WTC11 (cell line): ENCODE measurements at regions not wholly inside any gene's neighbourhood (a gene's known extent, or its start where the extent isn't known, plus 50 kb on each side); places are given as distances from the start of the nearest gene placed in this dataset.

ENCODE experiments used
- ATAC-seq: fragments of 200-7000 bp; cut with Tn5 transposase; 2 replicates; pipeline ENCODE4 v1.10.0; 2021; ENCODE audit warnings: mild to moderate bottlenecking, moderate library complexity
- CTCF ChIA-PET: fragments of 300-600 bp; sonication (Branson Sonifier 250); formaldehyde crosslinking; loops from one replicate; lab custom pipeline; 2021; ENCODE audit warnings: antibody characterized with exemption; lab: Charles Lee
- POLR2A ChIA-PET: fragments of 350-600 bp; sonication (Branson Sonifier 250); formaldehyde crosslinking; loops from one replicate; lab custom pipeline; 2021; ENCODE audit warnings: antibody characterized with exemption; lab: Charles Lee
- DNase-seq: peaks from one replicate; pipeline ENCODE4 v3.0.0; 2021; ENCODE audit warnings: low spot score
- H3K27ac Mint-ChIP-seq: 2 replicates; pipeline ENCODE4 v1.8.0; 2021; ENCODE audit warnings: mixed read lengths
- H3K27me3 Mint-ChIP-seq: 2 replicates; pipeline ENCODE4 v1.8.0; 2021; ENCODE audit warnings: low read depth, mild to moderate bottlenecking, moderate library complexity, mixed read lengths
- H3K36me3 Mint-ChIP-seq: 2 replicates; pipeline ENCODE4 v1.8.0; 2021; ENCODE audit warnings: mixed read lengths
- H3K4me1 Mint-ChIP-seq: 2 replicates; pipeline ENCODE4 v1.8.0; 2022; ENCODE audit warnings: mixed read lengths
- H3K4me3 Mint-ChIP-seq: 2 replicates; pipeline ENCODE4 v1.8.0; 2021; ENCODE audit warnings: mild to moderate bottlenecking, moderate library complexity, mixed read lengths
- H3K9me3 Mint-ChIP-seq: 2 replicates; pipeline ENCODE4 v1.8.0; 2021; ENCODE audit warnings: mixed read lengths
- AR ChIP-seq: fragments of 250-450 bp; sonication (Bioruptor Pico); IDR thresholded peaks from 2 replicates; pipeline ENCODE4 v1.9.0; 2021; ENCODE audit warnings: mild to moderate bottlenecking
- ATF6 ChIP-seq: sonication (generic); formaldehyde crosslinking; IDR thresholded peaks from 2 replicates; pipeline ENCODE4 v1.8.1; 2023; ENCODE audit warnings: mild to moderate bottlenecking, missing genetic modification reagents
- CTCF ChIP-seq: fragments of 200-600 bp; IDR thresholded peaks from 2 replicates; pipeline ENCODE4 v1.8.0; 2022; ENCODE audit warnings: antibody characterized with exemption
- E2F5 ChIP-seq: sonication (generic); formaldehyde crosslinking; IDR thresholded peaks from 2 replicates; pipeline ENCODE4 v1.8.1; 2022; ENCODE audit warnings: mild to moderate bottlenecking, moderate library complexity, missing genetic modification reagents
- EMX1 ChIP-seq: fragments of 250-450 bp; sonication (Bioruptor Pico); IDR thresholded peaks from 2 replicates; pipeline ENCODE4 v1.8.0; 2021; ENCODE audit warnings: mild to moderate bottlenecking
- ERG ChIP-seq: fragments of 250-450 bp; sonication (Bioruptor Pico); IDR thresholded peaks from 2 replicates; pipeline ENCODE4 v1.8.0; 2021; ENCODE audit warnings: mild to moderate bottlenecking
- FOXJ3 ChIP-seq: sonication (generic); formaldehyde crosslinking; IDR thresholded peaks from 2 replicates; pipeline ENCODE4 v1.9.0; 2021; ENCODE audit warnings: missing genetic modification reagents, mild to moderate bottlenecking, borderline replicate concordance
- GTF2I ChIP-seq: fragments of 250-450 bp; sonication (Bioruptor Pico); conservative IDR thresholded peaks from 2 replicates; pipeline ENCODE4 v1.4.0; 2021; ENCODE audit warnings: mild to moderate bottlenecking
- HMGA2 ChIP-seq: fragments of 250-450 bp; sonication (Bioruptor Pico); IDR thresholded peaks from 2 replicates; pipeline ENCODE4 v1.4.0; 2021; ENCODE audit warnings: mild to moderate bottlenecking, moderate library complexity
- JUN ChIP-seq: sonication (generic); formaldehyde crosslinking; IDR thresholded peaks from 2 replicates; pipeline ENCODE4 v1.8.0; 2023; ENCODE audit warnings: mild to moderate bottlenecking, missing genetic modification reagents
- MAX ChIP-seq: sonication (generic); formaldehyde crosslinking; IDR thresholded peaks from 2 replicates; pipeline ENCODE4 v1.8.0; 2022; ENCODE audit warnings: mild to moderate bottlenecking, missing genetic modification reagents
- NFYB ChIP-seq: sonication (generic); formaldehyde crosslinking; conservative IDR thresholded peaks from 2 replicates; pipeline ENCODE4 v1.8.0; 2022; ENCODE audit warnings: low read depth, missing genetic modification reagents
- NR1H2 ChIP-seq: sonication (generic); formaldehyde crosslinking; IDR thresholded peaks from 2 replicates; pipeline ENCODE4 v1.9.0; 2021; ENCODE audit warnings: mild to moderate bottlenecking, moderate library complexity, missing genetic modification reagents
- NR2C2 ChIP-seq: sonication (generic); formaldehyde crosslinking; IDR thresholded peaks from 2 replicates; pipeline ENCODE4 v1.8.0; 2022; ENCODE audit warnings: mild to moderate bottlenecking, missing genetic modification reagents
- PRRX2 ChIP-seq: fragments of 250-450 bp; sonication (Bioruptor Pico); IDR thresholded peaks from 2 replicates; pipeline ENCODE4 v1.8.0; 2021; ENCODE audit warnings: mild to moderate bottlenecking
- TP53 ChIP-seq: sonication (generic); formaldehyde crosslinking; IDR thresholded peaks from 2 replicates; pipeline ENCODE4 v1.8.1; 2023; ENCODE audit warnings: mild to moderate bottlenecking, missing genetic modification reagents
- ZNF138 ChIP-seq: sonication (generic); formaldehyde crosslinking; conservative IDR thresholded peaks from 2 replicates; pipeline ENCODE4 v1.8.1; 2022; ENCODE audit warnings: mild to moderate bottlenecking, moderate library complexity, missing genetic modification reagents
- ZNF232 ChIP-seq: sonication (generic); formaldehyde crosslinking; IDR thresholded peaks from 2 replicates; pipeline ENCODE4 v1.8.0; 2022; ENCODE audit warnings: mild to moderate bottlenecking, missing genetic modification reagents
- ZNF281 ChIP-seq: sonication (generic); formaldehyde crosslinking; IDR thresholded peaks from 2 replicates; pipeline ENCODE4 v1.8.0; 2023; ENCODE audit warnings: mild to moderate bottlenecking, missing genetic modification reagents
- ZNF396 ChIP-seq: fragments of 250-450 bp; sonication (Bioruptor Pico); IDR thresholded peaks from 2 replicates; pipeline ENCODE4 v1.8.0; 2021; ENCODE audit warnings: mild to moderate bottlenecking, moderate library complexity, borderline replicate concordance
- ZNF671 ChIP-seq: fragments of 250-450 bp; sonication (Bioruptor Pico); IDR thresholded peaks from 2 replicates; pipeline ENCODE4 v1.8.0; 2021; ENCODE audit warnings: mild to moderate bottlenecking

- TF ChIP-seq ZNF281 (CRISPR knock-in tag) (no peak), JUN (CRISPR knock-in tag) (no peak), NR2C2 (no peak), HMGA2 (no peak), ZNF138 (CRISPR knock-in tag) (no peak), NFYB (no peak), TP53 (CRISPR knock-in tag) (no peak)
These were observed 411.8 kb downstream of the RAD51AP2 start (continued) for GRCh38 chr2:17106418-17106817.

GRCh38 chr2:17104454-17104853 lies 413.8 kb downstream of the RAD51AP2 start:
- H3K27ac Mint-ChIP-seq = no peak overlapping the region
- 0 out of 2 replicates have a peak, but pooled peaks cover 4% of the 10 kb centered on the region for H3K4me1 Mint-ChIP-seq
- POLR2A ChIA-PET = no interaction called here
- CTCF ChIA-PET = no interaction called here
- DNase-seq = no peak
- H3K27me3 Mint-ChIP-seq = no peaks in the 10 kb centered on the region
- H3K36me3 Mint-ChIP-seq = no peaks in the 10 kb centered on the region
- TF ChIP-seq TP53 (CRISPR knock-in tag) (no peak), AR (CRISPR knock-in tag) (no peak)
- TF ChIP-seq, all 79 proteins: peak for 0
- no peak overlapping the region for H3K4me3 Mint-ChIP-seq
- ATAC-seq = no peak
- H3K9me3 Mint-ChIP-seq = peaks cover 4% of the 10 kb centered on the region

- no peak overlapping the region for H3K4me3 Mint-ChIP-seq
- TF ChIP-seq HMGA2 (no peak), NR1H2 (CRISPR knock-in tag) (no peak)
- no peaks in the 10 kb centered on the region for H3K27me3 Mint-ChIP-seq
- ChIA-PET POLR2A (no interaction called here), CTCF (no interaction called here)
- H3K9me3 Mint-ChIP-seq = peaks cover 8% of the 10 kb centered on the region
- ATAC-seq (no peak), DNase-seq (no peak)
- 0 out of 2 replicates have a peak, but pooled peaks cover 4% of the 10 kb centered on the region for H3K4me1 Mint-ChIP-seq
- no peaks in the 10 kb centered on the region for H3K36me3 Mint-ChIP-seq
- H3K27ac Mint-ChIP-seq = no peak overlapping the region
These were observed 416.6 kb downstream of the RAD51AP2 start for GRCh38 chr2:17101596-17101995.

- Mint-ChIP-seq H3K27ac (no peak overlapping the region), H3K36me3 (no peaks in the 10 kb centered on the region), H3K4me1 (0 out of 2 replicates have a peak, but pooled peaks cover 4% of the 10 kb centered on the region), H3K27me3 (no peaks in the 10 kb centered on the region), H3K4me3 (no peak overlapping the region), H3K9me3 (peaks cover 8% of the 10 kb centered on the region)
- DNase-seq (no peak), ATAC-seq (no peak)
- ChIA-PET POLR2A (no interaction called here), CTCF (no interaction called here)
- TF ChIP-seq CTCF = no peak
- no peak for TF ChIP-seq FOXJ3 (CRISPR knock-in tag)
- TF ChIP-seq ZNF671 = no peak
- TF ChIP-seq ERG (CRISPR knock-in tag) = no peak
- TF ChIP-seq MAX = no peak
- TF ChIP-seq EMX1 = no peak
- TF ChIP-seq ZNF396 (CRISPR knock-in tag) = no peak
- no peak for TF ChIP-seq E2F5
- no peak for TF ChIP-seq GTF2I
- TF ChIP-seq ZNF232 (CRISPR knock-in tag) = no peak
- no peak for TF ChIP-seq PRRX2
- TF ChIP-seq ATF6 (CRISPR knock-in tag) = no peak
These were observed 417.1 kb downstream of the RAD51AP2 start for GRCh38 chr2:17101091-17101490.
